BLaER1 (cell line): ENCODE measurements at regions not wholly inside any gene's neighbourhood (a gene's known extent, or its start where the extent isn't known, plus 50 kb on each side); places are given as distances from the start of the nearest gene placed in this dataset.
A peak's percentile ranks its signal among the peaks of the same experiment; 100 is the strongest.

Source experiments
- H3K27ac ChIP-seq: shearing (Covaris generic); formaldehyde crosslinking; 2 replicates; pipeline ENCODE4 v1.8.1; 2022
- H3K27me3 ChIP-seq: shearing (Covaris generic); formaldehyde crosslinking; 2 replicates; pipeline ENCODE4 v1.8.1; 2022
- H3K36me3 ChIP-seq: shearing (Covaris generic); formaldehyde crosslinking; 2 replicates; pipeline ENCODE4 v1.8.1; 2022
- H3K4me1 ChIP-seq: shearing (Covaris generic); formaldehyde crosslinking; 2 replicates; pipeline ENCODE4 v1.8.1; 2022
- H3K4me2 ChIP-seq: shearing (Covaris generic); formaldehyde crosslinking; 2 replicates; pipeline ENCODE4 v1.8.1; 2022
- H3K4me3 ChIP-seq: shearing (Covaris generic); formaldehyde crosslinking; 2 replicates; pipeline ENCODE4 v1.8.1; 2022
- H3K9ac ChIP-seq: shearing (Covaris generic); formaldehyde crosslinking; 2 replicates; pipeline ENCODE4 v1.8.1; 2022
- H3K9me3 ChIP-seq: shearing (Covaris generic); formaldehyde crosslinking; 2 replicates; pipeline ENCODE4 v1.8.1; 2022
- H4K20me1 ChIP-seq: shearing (Covaris generic); formaldehyde crosslinking; 2 replicates; pipeline ENCODE4 v1.8.1; 2022
- Cebpa-rat ChIP-seq: shearing (Covaris generic); IDR thresholded peaks from 2 replicates; pipeline ENCODE4 v1.8.1; 2022

DNA sequence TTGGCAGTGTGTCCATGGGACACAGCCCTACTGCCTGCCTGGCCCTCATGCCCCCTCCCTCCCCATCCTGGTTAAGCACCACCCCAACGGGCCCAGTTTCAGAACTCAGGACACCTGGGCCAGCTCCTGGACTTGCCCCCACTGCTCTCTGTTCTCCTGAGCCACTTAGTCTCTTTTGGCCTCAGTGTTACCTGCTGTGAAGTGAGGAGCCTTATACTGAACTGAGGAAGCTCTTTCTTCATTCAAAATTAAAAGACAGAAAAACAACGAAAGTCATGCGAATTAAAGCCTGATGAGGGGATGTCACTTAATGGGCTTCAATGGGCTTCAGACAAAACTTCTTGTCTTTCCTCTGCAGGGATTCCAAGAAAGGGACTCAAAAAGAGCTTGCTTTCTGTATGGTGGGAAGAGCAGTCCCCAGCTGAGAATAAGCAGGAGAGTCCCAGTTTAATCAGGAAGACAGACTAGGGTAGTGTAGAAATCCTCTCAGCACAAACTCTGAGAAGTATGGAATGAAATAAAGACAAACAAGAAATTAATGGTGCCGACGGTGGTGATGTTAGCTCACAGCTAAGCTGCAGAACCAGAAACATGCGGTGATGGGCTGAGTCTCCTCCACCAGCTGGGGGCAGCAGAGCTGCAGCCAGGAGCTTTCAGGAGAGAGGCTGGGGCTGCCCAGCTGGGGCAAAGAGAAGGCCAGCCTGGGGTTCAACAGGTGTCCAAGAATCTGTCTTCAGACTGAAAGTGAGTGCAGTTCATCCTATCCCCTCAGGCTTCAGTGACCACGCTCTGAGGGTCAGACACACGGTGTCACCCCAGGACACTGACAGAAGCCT, 101.0 kb downstream of the GGTLC2 start:
- Histone ChIP-seq H3K9ac (no peak overlapping the region), H3K4me1 (peaks cover 52% of the 10 kb centered on the region), H3K27ac (peak overlapping the region; percentile 85), H4K20me1 (no peaks in the 10 kb centered on the region), H3K4me3 (no peak overlapping the region; the same call in 1 of the 2 replicates), H3K4me2 (peak overlapping the region; percentile 95), H3K9me3 (no peaks in the 10 kb centered on the region), H3K36me3 (no peaks in the 10 kb centered on the region), H3K27me3 (no peaks in the 10 kb centered on the region)
- no peak for TF ChIP-seq Cebpa-rat

DNA sequence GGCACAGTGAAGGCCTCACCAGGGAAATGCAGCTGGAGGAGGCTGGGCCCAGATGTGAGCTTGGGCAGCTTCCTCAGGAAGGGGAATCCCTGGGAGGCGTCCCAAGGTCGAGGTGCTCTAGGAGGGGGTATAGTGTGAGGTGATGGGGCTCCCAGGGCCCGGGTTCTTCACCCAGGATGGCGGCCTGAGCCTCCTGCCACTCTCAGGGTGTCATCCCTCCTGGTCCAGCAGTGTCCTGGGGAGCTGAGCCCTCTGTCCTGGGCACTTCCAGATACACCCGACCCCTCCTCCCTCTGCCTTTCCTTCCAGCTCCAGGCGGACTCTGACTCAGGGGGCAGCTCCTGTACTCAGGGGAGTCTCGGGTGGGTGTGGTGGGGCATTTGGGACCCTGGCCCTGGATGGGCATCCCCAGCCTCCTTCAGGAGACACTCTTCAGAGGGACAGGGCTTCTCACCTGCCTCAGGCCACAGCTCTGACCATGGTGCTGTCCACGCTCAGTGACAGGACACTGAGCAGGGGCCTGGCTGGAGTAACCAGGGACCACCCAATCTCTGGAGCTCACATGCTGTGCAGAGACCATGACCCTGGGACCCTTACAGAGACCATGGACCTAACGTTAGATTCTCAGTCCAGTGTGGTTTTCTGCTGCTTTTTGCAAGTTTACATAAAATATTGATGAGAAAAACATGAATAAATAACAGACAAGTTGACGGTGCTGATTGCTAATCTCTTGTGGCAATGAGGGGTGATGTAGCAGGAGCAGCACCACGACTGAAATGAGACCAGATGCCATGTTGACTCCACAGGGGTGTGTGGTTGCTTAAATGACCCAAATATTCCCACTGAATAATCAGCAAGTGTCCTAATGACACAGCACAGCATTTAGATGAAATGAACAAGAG, 101.9 kb downstream of the GGTLC2 start:
- no peak overlapping the region; the same call in 1 of the 2 replicates for H3K4me3 ChIP-seq
- H3K4me1 ChIP-seq = peaks cover 52% of the 10 kb centered on the region
- peak overlapping the region; percentile 95 for H3K4me2 ChIP-seq
- no peaks in the 10 kb centered on the region for H4K20me1 ChIP-seq
- TF ChIP-seq Cebpa-rat = no peak
- H3K36me3 ChIP-seq = no peaks in the 10 kb centered on the region
- no peaks in the 10 kb centered on the region for H3K27me3 ChIP-seq
- H3K9ac ChIP-seq = peak overlapping the region; percentile 26; the same call in 1 of the 2 replicates
- H3K27ac ChIP-seq = peak overlapping the region; percentile 85
- no peaks in the 10 kb centered on the region for H3K9me3 ChIP-seq

DNA sequence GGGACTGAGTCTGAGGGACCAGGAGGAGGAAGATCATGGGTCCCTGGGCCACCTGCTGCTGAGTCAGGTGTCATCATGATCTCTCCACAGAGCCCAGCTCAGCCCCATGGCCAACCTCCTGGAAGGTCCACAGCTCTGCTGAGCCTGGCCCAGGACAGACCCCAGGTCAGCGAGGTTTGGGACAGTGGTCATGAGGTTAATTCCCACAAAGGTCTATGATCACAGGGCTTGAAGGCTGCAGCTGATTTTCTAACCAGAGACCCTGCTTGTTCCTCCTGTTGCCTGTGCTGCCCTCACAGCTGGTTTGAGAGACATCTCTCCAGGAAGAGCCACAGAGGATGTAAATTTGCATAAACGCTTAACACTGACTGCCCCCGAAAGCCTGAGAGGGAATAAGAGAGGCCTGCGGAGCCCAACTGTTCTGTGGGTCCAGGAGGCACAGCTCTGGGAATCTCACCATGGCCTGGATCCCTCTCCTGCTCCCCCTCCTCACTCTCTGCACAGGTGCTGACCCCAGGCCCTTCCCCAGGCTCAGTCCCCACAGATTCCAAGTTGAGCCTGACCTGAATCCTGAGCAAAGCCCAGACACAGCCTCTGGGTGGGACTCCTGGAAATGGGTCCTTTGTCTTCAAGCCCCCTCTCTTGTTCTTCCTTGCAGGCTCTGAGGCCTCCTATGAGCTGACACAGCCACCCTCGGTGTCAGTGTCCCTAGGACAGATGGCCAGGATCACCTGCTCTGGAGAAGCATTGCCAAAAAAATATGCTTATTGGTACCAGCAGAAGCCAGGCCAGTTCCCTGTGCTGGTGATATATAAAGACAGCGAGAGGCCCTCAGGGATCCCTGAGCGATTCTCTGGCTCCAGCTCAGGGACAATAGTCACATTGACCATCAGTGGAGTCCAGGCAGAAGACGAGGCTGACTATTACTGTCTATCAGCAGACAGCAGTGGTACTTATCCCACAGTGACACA, 102.8 kb downstream of the GGTLC2 start:
- H3K4me1 ChIP-seq = peaks cover 51% of the 10 kb centered on the region
- H3K27ac ChIP-seq = peak overlapping the region; percentile 85
- no peaks in the 10 kb centered on the region for H3K9me3 ChIP-seq
- TF ChIP-seq Cebpa-rat = no peak
- no peaks in the 10 kb centered on the region for H4K20me1 ChIP-seq
- peak overlapping the region; percentile 95 for H3K4me2 ChIP-seq
- H3K27me3 ChIP-seq = no peaks in the 10 kb centered on the region
- no peaks in the 10 kb centered on the region for H3K36me3 ChIP-seq
- peak overlapping the region; percentile 71 for H3K9ac ChIP-seq
- no peak overlapping the region; the same call in 1 of the 2 replicates for H3K4me3 ChIP-seq

DNA sequence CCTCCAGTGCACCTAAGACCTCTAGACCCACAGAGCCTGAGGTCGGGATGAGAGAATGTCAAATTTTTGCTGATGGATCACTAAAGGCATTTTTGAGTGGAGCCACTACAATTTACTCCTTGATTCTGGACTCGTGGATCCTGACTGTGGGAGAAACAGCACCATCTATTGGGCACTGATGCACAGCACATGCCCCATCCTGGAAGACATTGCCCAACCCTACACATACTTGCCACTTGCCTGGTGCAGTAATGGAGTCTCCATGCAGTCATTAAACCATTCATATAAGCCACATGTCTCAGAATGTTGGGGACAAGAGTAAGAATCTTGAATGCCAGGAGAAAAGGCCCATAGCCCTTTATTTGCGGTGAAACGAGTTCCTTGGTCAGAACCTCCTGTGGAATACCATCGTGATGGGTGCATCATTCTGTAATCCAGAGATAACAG, 103.9 kb downstream of the GGTLC2 start:
- Histone ChIP-seq H3K27me3 (no peaks in the 10 kb centered on the region), H3K9me3 (no peaks in the 10 kb centered on the region), H3K4me3 (no peak overlapping the region), H3K9ac (no peak overlapping the region), H3K36me3 (no peaks in the 10 kb centered on the region), H3K27ac (no peak overlapping the region), H3K4me2 (peak overlapping the region; percentile 95), H3K4me1 (peaks cover 47% of the 10 kb centered on the region), H4K20me1 (no peaks in the 10 kb centered on the region)
- peak; percentile 65; the same call in 1 of the 2 replicates for TF ChIP-seq Cebpa-rat

DNA sequence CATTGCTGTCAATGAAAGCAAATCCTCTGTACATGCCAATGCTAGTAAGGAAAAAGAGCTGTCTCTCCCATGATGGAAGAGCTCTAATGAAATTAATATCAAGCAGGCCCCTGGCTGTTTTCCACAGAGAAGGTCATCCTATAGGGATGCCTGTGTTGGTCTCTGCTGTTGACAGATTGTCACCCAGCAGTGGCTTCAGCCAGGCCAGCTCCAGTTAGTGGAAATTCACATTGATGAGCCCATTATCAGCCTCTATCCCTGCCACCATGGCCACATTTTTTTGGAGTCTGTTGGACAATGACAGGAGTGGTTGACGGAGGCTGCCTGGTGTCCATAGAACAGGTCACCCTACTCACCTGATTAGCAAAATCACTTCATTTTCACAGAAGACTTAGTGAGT, 104.3 kb downstream of the GGTLC2 start:
- Histone ChIP-seq H4K20me1 (no peaks in the 10 kb centered on the region), H3K27ac (no peak overlapping the region), H3K9me3 (no peaks in the 10 kb centered on the region), H3K9ac (no peak overlapping the region), H3K4me2 (no peak overlapping the region), H3K36me3 (no peaks in the 10 kb centered on the region), H3K27me3 (no peaks in the 10 kb centered on the region), H3K4me1 (peaks cover 48% of the 10 kb centered on the region), H3K4me3 (no peak overlapping the region)
- no peak for TF ChIP-seq Cebpa-rat

DNA sequence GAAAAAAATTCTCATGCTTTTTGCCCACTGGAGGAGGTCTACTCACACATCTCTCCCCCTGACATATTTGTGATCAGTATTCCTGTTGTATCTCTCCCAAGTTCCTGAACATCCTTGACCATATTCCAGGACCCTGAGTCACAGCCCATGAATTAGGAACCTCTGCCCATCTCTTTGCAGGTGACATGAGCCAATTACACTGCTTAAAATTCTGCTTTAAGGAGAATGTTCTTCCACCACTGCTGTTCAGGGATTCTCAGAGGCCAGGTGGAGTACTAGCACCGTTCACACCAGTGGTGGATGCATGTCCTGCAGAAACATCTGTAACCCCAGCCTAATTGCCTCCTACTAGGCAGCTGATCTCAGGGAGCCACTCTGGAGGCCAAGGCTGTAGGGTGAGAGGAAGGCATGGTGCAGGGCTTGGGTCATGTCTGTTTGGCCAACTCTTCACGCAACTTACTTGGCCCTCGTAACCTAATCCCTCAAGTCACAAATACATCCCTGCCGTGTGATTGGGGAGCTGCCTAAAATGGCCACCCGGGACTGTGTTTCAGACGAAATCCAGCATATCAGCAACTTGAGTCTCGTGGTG, 104.8 kb downstream of the GGTLC2 start:
- Histone ChIP-seq H3K9ac (no peak overlapping the region), H3K27ac (no peak overlapping the region), H3K9me3 (no peaks in the 10 kb centered on the region), H3K4me2 (no peak overlapping the region), H3K4me3 (no peak overlapping the region), H4K20me1 (no peaks in the 10 kb centered on the region), H3K27me3 (no peaks in the 10 kb centered on the region), H3K36me3 (no peaks in the 10 kb centered on the region), H3K4me1 (peaks cover 48% of the 10 kb centered on the region)
- no peak for TF ChIP-seq Cebpa-rat

DNA sequence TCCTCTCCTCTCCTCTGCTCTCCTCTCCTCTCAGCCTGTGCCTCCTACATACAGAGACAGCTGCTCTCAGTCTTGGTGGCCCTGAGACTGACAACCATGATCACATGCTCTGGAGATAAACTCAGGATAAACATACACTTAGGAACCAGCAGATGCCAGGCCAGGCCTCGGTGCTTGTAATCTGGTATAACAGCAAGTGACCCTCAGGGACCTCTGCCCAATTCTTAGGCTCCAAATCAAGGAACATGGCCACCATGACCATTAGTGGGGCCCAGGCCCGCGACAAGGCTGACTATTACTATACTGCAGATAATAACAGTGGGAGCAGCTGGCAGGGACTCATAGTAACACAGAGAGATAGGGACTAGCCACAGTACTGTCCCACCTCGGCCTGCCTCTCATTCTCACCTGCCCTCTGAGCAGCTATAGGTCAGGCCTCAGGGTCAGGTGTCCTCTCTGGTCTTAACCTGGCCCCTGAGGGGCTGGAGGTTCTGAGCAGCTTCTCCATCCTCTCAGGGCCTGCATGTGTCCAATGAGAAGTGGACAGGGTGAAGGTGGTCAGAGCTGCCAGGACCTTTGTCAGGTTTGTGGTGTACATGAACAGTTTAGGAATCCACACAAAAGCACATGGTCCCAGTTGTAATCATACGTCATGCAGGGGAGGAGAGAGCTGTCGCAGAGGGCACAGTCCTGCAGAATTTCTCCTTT, 106.1 kb downstream of the GGTLC2 start:
- Histone ChIP-seq H3K9me3 (no peaks in the 10 kb centered on the region), H3K9ac (no peak overlapping the region), H3K4me1 (peaks cover 39% of the 10 kb centered on the region)

DNA sequence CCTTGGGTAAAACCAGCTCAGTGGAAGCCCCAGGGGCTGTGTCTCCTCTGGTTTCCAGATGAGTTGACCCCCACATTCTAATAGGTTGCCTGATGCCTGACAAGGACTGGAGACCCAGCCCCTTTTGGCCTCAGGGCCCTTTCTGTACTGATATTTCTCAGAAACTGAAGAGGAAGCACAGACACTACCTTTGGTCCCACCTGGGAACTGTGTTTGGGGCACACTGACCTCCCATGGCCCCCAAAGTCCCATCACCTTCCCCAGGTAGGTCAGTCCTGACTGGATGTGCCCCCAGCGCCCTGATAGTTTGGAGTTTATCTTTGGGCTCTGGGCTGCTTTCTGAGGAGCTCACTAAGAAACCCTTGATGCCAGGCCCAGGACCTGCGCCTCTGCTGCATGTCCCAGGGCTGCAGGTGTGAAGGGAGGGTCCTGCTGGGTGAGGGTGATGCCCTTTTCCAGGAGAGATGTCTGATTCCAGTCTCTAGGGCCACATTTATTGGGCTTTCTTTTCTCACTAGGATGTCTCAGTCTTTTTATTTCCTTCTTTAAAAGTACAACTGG, 106.7 kb downstream of the GGTLC2 start:
- TF ChIP-seq Cebpa-rat = no peak
- 0 out of 2 replicates have a peak overlapping the region, but pooled peaks have one; percentile 18 for H3K27ac ChIP-seq
- H3K4me1 ChIP-seq = peaks cover 33% of the 10 kb centered on the region
- no peaks in the 10 kb centered on the region for H4K20me1 ChIP-seq
- no peaks in the 10 kb centered on the region for H3K36me3 ChIP-seq
- no peak overlapping the region for H3K4me3 ChIP-seq
- no peaks in the 10 kb centered on the region for H3K9me3 ChIP-seq
- no peaks in the 10 kb centered on the region for H3K27me3 ChIP-seq
- H3K9ac ChIP-seq = no peak overlapping the region
- H3K4me2 ChIP-seq = no peak overlapping the region

More for the DNA sequence above, 106.1 kb downstream of the GGTLC2 start:
- Histone ChIP-seq H3K36me3 (no peaks in the 10 kb centered on the region), H3K27ac (0 out of 2 replicates have a peak overlapping the region, but pooled peaks have one; percentile 18), H3K4me2 (no peak overlapping the region), H3K27me3 (no peaks in the 10 kb centered on the region), H3K4me3 (no peak overlapping the region), H4K20me1 (no peaks in the 10 kb centered on the region)
- TF ChIP-seq Cebpa-rat = no peak
